ENCODE measurements at regions not wholly inside any gene's neighbourhood (a gene's known extent, or its start where the extent isn't known, plus 50 kb on each side); places are given as distances from the start of the nearest gene placed in this dataset.

- TF ChIP-seq, protein P1, sequence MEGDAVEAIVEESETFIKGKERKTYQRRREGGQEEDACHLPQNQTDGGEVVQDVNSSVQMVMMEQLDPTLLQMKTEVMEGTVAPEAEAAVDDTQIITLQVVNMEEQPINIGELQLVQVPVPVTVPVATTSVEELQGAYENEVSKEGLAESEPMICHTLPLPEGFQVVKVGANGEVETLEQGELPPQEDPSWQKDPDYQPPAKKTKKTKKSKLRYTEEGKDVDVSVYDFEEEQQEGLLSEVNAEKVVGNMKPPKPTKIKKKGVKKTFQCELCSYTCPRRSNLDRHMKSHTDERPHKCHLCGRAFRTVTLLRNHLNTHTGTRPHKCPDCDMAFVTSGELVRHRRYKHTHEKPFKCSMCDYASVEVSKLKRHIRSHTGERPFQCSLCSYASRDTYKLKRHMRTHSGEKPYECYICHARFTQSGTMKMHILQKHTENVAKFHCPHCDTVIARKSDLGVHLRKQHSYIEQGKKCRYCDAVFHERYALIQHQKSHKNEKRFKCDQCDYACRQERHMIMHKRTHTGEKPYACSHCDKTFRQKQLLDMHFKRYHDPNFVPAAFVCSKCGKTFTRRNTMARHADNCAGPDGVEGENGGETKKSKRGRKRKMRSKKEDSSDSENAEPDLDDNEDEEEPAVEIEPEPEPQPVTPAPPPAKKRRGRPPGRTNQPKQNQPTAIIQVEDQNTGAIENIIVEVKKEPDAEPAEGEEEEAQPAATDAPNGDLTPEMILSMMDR (IDR thresholded peaks at IDR 0.05) = no peak
- no peak for TF ChIP-seq EZH2 (IDR thresholded peaks at IDR 0.05)
Measured at GRCh38 chr20:12394786-12395185, 477.1 kb downstream of the BTBD3 start.
